AG09309 (cell line): ENCODE measurements at regions not wholly inside any gene's neighbourhood (a gene's known extent, or its start where the extent isn't known, plus 50 kb on each side); places are given as distances from the start of the nearest gene placed in this dataset.

Experiments used
- DNase-seq: peaks from one replicate; pipeline ENCODE4 v3.0.0-alpha.2; 2010; ENCODE audit warnings: low read depth
- H3K4me3 ChIP-seq: 2 replicates; pipeline ENCODE4 v1.5.1; 2011; ENCODE audit warnings: mild to moderate bottlenecking, low read depth, low read length, moderate library complexity; ENCODE audit not compliant: control insufficient read depth
- TF ChIP-seq, protein P1 (sequence below): IDR thresholded peaks from 2 replicates; pipeline ENCODE4 v1.5.1; 2011; ENCODE audit warnings: mild to moderate bottlenecking, low read depth, low read length, inconsistent platforms; ENCODE audit not compliant: insufficient read depth, control insufficient read depth; ENCODE audit errors: missing control alignments

DNA sequence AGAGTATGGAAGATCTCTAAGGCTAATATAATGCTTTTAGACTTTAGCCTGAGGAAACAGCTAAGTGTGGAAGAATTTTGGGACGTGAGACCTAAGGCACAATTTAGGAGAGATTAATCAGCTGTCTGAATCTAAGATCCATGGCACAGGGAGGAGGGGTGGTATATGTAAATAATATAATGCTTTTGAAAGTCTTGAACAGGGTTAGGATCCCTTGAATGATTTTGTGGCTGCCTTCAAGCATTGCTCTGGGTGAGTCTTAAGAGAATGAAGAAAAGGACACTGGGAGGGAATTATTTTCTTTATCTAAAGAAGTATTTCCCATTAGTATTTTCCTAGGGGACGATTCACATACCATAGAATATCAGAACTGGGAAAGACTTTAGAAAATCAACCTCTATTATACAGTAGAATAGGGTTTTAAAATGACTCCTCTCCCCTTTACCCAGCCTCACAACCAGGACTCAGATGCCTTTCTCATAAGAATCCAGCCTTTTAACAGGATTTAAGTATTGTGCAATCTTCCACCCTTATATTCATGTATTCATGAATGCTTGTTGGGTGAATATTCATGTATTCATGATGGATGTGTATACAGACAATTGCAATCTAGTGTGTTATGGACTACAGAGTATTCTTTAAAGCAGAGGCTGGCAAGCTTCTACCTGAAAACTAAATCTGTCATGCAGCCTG, 664.2 kb upstream of the CPEB2 start:
- DNase-seq = no peak
- TF ChIP-seq, protein P1, sequence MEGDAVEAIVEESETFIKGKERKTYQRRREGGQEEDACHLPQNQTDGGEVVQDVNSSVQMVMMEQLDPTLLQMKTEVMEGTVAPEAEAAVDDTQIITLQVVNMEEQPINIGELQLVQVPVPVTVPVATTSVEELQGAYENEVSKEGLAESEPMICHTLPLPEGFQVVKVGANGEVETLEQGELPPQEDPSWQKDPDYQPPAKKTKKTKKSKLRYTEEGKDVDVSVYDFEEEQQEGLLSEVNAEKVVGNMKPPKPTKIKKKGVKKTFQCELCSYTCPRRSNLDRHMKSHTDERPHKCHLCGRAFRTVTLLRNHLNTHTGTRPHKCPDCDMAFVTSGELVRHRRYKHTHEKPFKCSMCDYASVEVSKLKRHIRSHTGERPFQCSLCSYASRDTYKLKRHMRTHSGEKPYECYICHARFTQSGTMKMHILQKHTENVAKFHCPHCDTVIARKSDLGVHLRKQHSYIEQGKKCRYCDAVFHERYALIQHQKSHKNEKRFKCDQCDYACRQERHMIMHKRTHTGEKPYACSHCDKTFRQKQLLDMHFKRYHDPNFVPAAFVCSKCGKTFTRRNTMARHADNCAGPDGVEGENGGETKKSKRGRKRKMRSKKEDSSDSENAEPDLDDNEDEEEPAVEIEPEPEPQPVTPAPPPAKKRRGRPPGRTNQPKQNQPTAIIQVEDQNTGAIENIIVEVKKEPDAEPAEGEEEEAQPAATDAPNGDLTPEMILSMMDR = no peak
- H3K4me3 ChIP-seq = no peak overlapping the region

DNA sequence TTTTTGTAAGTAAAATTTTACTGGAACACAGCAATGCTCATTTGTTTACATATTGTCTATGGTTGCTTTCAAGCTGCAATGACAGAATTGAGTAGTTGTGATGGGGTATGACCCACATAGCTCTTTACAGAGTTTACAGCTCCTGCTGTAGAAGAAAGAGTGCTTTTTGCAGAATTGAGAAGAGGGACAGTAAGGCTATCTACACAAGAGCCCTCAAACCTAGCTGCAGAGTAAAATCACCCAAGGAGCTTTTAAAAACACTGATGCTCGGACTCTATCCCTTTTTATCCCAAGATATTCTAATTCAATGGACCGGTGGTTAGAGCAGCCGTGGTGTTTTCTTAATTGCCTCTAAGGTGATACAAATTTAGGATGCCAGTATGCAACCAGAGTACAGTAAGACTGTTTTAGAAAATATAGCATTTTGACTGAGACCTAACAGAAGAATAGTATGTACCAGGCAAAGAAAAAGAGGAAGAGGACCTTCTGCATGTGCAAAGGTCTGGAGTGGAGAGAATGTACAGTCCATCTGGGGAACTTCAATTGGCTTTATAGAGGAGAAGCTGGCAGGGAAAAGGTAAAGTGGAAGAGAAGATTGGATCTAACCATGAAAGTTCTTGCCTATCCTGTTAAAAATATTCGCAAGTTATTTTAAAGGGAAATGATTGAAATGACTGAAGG, 663.6 kb upstream of the CPEB2 start:
- TF ChIP-seq, protein P1 = no peak
- no peak overlapping the region for H3K4me3 ChIP-seq
- DNase-seq = no peak

DNA sequence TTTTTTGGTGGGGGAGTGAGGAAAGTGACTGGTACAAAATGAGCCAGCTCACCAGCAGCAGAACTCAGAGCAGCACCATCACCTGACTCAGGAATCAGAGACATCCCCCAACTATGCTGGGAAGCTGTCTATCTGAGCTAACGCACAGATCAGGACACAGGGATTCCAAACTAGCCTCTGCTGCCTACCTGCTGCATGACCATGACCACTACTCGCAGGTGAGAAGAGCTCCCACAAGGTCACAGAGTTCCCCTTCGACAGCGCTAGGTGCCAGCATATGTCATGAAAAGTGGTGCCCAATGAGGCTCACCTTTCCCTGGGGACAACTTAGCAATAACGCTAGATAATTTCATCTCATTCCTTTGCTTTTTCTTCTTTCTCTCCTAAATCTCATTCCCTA, 662.6 kb upstream of the CPEB2 start:
- no peak for DNase-seq
- TF ChIP-seq, protein P1 = no peak

DNA sequence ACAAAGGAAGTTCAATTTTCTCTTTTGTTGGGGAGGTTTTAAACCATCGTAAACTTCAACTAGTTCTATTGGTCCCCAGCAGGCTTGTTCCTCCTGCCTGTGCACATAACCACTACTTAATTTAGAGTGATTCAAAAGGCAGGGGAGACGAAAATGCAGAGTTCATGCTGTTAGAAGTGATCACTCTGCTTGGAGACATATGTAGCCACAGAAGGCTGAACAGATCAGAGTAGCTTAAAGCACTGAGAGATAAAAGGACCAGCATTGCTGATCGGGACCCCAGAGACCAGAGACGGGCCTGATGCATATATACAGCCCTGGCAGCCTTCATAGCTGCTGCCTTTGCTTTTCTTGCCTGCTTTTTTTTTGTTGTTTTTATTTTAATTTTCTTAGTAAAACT, 662.0 kb upstream of the CPEB2 start:
- DNase-seq = no peak
- H3K4me3 ChIP-seq = no peak overlapping the region
- TF ChIP-seq, protein P1 = no peak

More for the DNA sequence above, 662.6 kb upstream of the CPEB2 start:
- no peak overlapping the region for H3K4me3 ChIP-seq

DNA sequence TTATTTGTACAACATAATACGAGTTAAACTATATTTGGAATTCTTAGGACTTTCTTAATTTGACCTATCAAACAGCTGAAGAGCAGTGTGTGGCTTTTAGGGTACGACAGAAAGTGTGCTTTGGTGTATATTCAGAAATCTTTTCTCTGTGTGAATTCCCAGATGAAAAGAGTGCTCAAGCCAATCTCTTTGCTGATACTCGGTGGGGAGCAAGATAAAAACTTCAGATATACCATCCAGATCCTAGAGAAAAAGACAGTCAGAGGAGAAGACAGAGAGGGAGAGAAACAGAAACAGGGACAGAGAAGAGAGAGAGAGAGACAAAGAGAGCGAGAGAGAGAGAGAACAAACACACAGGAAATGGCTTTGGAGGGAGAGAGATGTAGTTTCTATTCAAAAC, 658.3 kb upstream of the CPEB2 start:
- DNase-seq = no peak
- TF ChIP-seq, protein P1 = no peak
- H3K4me3 ChIP-seq = no peak overlapping the region

GRCh38 chr4:14345356-14345775, 656.9 kb upstream of the CPEB2 start:
- TF ChIP-seq, protein P1 = no peak
- DNase-seq = peak; percentile 18
- no peak overlapping the region for H3K4me3 ChIP-seq

DNA sequence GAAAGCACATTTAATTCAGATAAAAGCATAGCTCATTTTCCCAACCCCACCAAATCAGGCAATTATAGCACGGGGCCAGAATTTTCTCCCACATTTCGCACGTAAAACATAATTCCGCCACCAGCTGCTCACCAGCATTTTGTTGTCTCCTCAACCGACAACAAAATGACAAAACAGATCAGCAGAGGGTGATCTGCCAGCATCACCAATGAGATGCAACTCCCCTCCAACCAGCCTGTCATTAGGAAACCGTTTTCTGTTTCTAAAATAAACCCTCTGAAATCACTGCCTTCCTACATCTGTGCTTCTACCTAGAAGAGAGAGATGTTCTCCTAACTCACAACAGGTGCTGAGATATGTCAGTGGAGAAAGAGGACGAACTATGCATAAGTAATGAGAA, 654.8 kb upstream of the CPEB2 start:
- no peak for DNase-seq
- TF ChIP-seq, protein P1 = no peak
- H3K4me3 ChIP-seq = no peak overlapping the region
